VCaP (cell line): ENCODE measurements at regions not wholly inside any gene's neighbourhood (a gene's known extent, or its start where the extent isn't known, plus 50 kb on each side); places are given as distances from the start of the nearest gene placed in this dataset.
A peak's percentile ranks its signal among the peaks of the same experiment; 100 is the strongest.

ENCODE experiments used
- H3K27ac ChIP-seq: fragments of 450-650 bp; 2 replicates; pipeline ENCODE4 v1.5.1; 2017
- CTCF ChIP-seq: fragments of 450-650 bp; conservative IDR thresholded peaks from 2 replicates; pipeline ENCODE4 v1.5.1; 2017; ENCODE audit warnings: mild to moderate bottlenecking, moderate library complexity

- no peak for TF ChIP-seq CTCF
- H3K27ac ChIP-seq = no peak overlapping the region
These were observed 208.1 kb downstream of the VAPA start for GRCh38 chr18:10121786-10122515.

GRCh38 chr18:10122988-10123950 lies 209.5 kb downstream of the VAPA start:
- no peak overlapping the region for H3K27ac ChIP-seq
- no peak for TF ChIP-seq CTCF

- no peak for TF ChIP-seq CTCF
- no peak overlapping the region for H3K27ac ChIP-seq
These were observed 210.3 kb downstream of the VAPA start for GRCh38 chr18:10124071-10124470.

DNA sequence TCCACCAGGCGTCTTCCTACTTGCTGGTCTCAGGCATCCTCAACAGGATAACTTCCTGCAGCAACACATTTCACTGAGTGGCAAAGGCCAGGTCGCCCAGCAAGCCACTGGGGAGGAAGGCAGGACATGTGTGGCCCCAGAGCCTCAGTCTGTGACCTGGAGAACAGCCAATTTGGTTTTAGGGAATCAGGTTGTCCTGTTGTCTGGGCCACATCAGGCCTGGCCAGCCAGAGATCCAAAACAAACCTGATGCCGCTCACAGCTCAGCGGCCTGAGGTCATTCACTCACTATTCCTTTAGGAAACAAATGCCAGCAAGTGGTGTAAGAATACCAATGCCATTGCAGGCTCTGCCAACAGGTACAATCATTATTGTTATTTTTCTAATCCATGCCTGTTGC lies 210.7 kb downstream of the VAPA start:
- no peak overlapping the region for H3K27ac ChIP-seq
- TF ChIP-seq CTCF = no peak

DNA sequence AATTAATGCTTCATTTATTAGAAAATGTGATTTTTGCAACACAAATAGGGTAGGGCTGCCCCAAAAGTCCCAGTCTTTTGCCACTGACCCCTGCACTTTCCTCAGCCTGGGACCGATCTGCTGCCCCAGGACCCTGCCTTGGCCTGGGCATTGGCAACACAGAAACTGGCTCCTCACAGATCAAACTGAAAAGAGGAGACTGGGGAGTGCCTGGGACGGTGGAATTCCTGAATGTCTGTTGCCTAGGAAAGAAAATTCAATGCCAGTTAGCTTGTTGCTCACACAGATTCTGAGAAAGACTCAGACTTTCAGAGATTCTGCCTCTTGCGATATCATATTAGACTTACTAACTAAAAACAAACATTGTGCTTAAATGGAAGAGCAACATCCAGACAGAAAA lies 211.2 kb downstream of the VAPA start:
- TF ChIP-seq CTCF = no peak
- no peak overlapping the region for H3K27ac ChIP-seq

DNA sequence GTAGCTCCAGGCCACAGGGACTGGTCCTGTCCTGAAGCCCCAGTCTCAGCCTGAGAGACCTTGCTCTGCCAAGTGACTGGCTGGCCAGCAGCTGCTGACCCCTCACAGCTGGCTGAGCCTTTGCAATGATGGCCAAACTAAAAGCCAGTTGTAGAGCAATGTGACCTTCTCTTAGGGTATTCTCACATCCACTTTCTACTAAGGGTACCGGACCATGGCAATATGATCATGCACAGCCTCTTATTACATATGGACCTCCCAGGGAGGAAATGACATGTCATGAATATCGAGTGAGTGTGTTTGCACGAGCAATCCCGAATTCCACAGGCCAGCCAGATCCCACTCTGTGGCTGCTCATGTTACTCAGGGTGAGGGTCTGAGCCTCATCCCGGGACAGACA lies 213.9 kb downstream of the VAPA start:
- no peak overlapping the region for H3K27ac ChIP-seq
- TF ChIP-seq CTCF = no peak

- no peak for TF ChIP-seq CTCF
These were observed 215.2 kb downstream of the VAPA start for GRCh38 chr18:10128921-10129501.

More at GRCh38 chr18:10128921-10129501, 215.2 kb downstream of the VAPA start:
- H3K27ac ChIP-seq = peak overlapping the region; percentile 36
